ENCODE measurements at regions not wholly inside any gene's neighbourhood (a gene's known extent, or its start where the extent isn't known, plus 50 kb on each side); places are given as distances from the start of the nearest gene placed in this dataset.

DNA sequence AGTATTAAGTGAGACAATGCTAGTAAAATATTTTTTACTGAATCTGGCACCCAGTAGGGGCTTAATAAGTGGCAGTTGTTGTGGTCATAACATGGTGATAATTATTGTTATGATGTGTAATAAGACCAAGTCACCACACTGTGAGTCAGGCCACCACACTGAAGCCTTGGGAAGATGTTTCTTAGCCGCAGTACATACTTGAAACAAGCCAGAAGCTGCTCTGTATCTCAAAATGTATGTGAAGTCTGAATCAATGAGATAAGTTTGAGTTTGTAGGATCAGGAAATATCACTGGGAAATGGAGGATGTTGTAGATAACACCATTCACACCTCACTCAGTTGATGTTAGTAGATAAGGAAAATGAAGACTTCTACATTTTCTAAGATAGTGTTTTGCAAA lies 51.3 kb upstream of the PTPN3 start:
- Histone ChIP-seq H3K4me3 (ENCODE audit: low read depth, low read length) (no peak overlapping the region), H3K27ac (ENCODE audit: low read depth) (no peak overlapping the region), H3K4me1 (ENCODE audit: insufficient read depth) (no peaks in the 10 kb centered on the region), H3K36me3 (ENCODE audit: insufficient read depth) (no peaks in the 10 kb centered on the region)
- no peak for DNase-seq (ENCODE audit: extremely low spot score)
- WGBS = 54% methylated on average over 1 of the region's 1 CpG

DNA sequence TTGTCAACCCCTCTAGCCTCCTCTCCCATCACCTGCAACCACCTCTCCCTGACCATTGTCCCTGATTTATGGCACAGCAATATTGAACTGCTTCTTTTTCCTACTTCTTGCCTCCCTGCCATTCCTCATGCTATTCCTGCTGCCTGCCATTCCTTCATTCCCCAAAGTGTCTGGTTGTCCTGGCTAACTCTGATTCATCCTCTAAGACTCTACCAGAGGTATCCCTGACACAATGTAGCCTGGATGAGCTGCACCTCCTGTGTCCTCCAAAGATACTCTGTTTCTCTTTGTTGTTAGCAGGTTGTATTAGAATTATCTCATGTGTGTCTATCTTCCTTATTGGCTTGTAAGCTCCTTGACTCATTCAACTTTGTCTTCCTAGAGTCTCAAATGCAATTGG lies 53.5 kb upstream of the PTPN3 start:
- Histone ChIP-seq H3K4me1 (ENCODE audit: insufficient read depth) (no peaks in the 10 kb centered on the region), H3K36me3 (ENCODE audit: insufficient read depth) (no peaks in the 10 kb centered on the region), H3K4me3 (ENCODE audit: low read depth, low read length) (no peak overlapping the region), H3K27ac (ENCODE audit: low read depth) (no peak overlapping the region)
- no peak for DNase-seq (ENCODE audit: extremely low spot score)

DNA sequence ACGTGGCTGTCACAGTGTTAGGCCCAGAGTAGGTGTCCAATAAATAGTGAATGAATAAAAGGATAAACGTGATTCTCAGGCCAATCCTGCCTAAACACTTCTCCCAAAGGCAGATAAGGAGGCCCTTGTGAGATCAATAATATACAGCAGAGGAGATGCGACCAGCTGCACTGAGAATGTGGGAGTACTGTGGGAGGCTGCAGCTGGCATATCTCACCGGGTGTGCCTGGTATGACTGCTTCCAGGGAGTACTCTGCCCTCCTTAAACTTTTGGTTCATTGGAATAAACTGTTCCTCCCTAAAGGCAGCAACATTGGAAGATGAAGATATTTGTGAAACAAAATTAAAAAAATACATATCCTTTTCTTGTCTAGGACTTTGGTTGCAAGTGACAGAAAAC lies 57.1 kb upstream of the PTPN3 start:
- Histone ChIP-seq H3K27ac (ENCODE audit: low read depth) (no peak overlapping the region), H3K36me3 (ENCODE audit: insufficient read depth) (no peaks in the 10 kb centered on the region), H3K4me1 (ENCODE audit: insufficient read depth) (no peaks in the 10 kb centered on the region), H3K4me3 (ENCODE audit: low read depth, low read length) (no peak overlapping the region)
- WGBS = 54% methylated on average over 4 of the region's 4 CpGs
- DNase-seq (ENCODE audit: extremely low spot score) = no peak

GRCh38 chr9:109556061-109556460 lies 58.0 kb upstream of the PTPN3 start:
- WGBS = 56% methylated on average over 4 of the region's 4 CpGs
- no peak overlapping the region for H3K27ac ChIP-seq (ENCODE audit: low read depth)
- peak; percentile 57 for DNase-seq (ENCODE audit: extremely low spot score)
- no peaks in the 10 kb centered on the region for H3K4me1 ChIP-seq (ENCODE audit: insufficient read depth)
- H3K4me3 ChIP-seq (ENCODE audit: low read depth, low read length) = no peak overlapping the region
- H3K36me3 ChIP-seq (ENCODE audit: insufficient read depth) = no peaks in the 10 kb centered on the region

DNA sequence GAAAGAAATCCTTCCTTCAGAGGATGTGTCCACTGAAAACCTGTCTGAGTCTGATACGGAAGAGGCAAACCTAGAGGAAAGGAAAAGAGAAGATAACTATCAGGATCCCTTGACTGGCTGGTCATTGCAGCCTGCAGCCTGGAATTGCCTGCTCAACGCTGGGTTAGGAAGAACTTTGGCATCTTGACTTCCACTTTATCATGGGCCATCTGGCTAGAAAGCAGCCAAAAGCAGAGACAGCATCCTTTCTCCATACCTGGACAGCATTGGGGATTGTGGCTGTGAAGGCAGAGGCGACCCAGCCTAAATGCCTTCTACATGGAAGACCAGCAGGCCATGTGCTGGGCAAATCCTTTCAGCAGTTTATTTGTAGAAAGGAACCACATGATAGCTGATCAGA lies 58.7 kb upstream of the PTPN3 start:
- H3K36me3 ChIP-seq (ENCODE audit: insufficient read depth) = no peaks in the 10 kb centered on the region
- 53% methylated on average over 3 of the region's 3 CpGs for WGBS
- no peak overlapping the region for H3K27ac ChIP-seq (ENCODE audit: low read depth)
- H3K4me3 ChIP-seq (ENCODE audit: low read depth, low read length) = no peak overlapping the region
- H3K4me1 ChIP-seq (ENCODE audit: insufficient read depth) = no peaks in the 10 kb centered on the region
- DNase-seq (ENCODE audit: extremely low spot score) = no peak

DNA sequence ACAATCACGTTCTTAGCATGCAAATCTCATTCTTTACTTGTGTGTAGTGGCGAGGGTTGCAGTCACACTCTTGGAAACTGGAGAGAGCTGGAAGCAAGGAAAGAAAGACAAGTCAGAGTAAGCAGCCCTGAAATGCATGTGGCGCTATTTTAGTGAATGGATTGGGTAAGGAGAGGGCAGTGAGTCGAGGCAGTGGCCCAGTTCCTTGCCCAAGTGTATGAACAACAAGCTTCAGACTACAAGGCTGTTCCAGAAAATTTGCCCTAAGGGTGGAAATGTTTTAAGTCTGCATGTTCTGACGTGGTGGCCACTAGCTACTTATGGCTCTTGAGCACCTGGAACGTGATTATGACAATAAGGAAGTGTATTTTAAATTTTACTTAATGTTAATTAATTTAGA lies 59.4 kb upstream of the PTPN3 start:
- Histone ChIP-seq H3K36me3 (ENCODE audit: insufficient read depth) (no peaks in the 10 kb centered on the region), H3K4me3 (ENCODE audit: low read depth, low read length) (no peak overlapping the region), H3K4me1 (ENCODE audit: insufficient read depth) (no peaks in the 10 kb centered on the region), H3K27ac (ENCODE audit: low read depth) (no peak overlapping the region)
- DNase-seq (ENCODE audit: extremely low spot score) = no peak
- 69% methylated on average over 6 of the region's 6 CpGs for WGBS

GRCh38 chr9:109558718-109559151 lies 60.6 kb upstream of the PTPN3 start:
- H3K27ac ChIP-seq (ENCODE audit: low read depth) = no peak overlapping the region
- no peak overlapping the region for H3K4me3 ChIP-seq (ENCODE audit: low read depth, low read length)
- H3K4me1 ChIP-seq (ENCODE audit: insufficient read depth) = no peaks in the 10 kb centered on the region
- WGBS = 76% methylated on average over 5 of the region's 5 CpGs
- no peak for DNase-seq (ENCODE audit: extremely low spot score)
- no peaks in the 10 kb centered on the region for H3K36me3 ChIP-seq (ENCODE audit: insufficient read depth)

GRCh38 chr9:109560470-109561132 lies 62.5 kb upstream of the PTPN3 start:
- WGBS = 70% methylated on average over 9 of the region's 9 CpGs
- Histone ChIP-seq H3K4me1 (ENCODE audit: insufficient read depth) (no peaks in the 10 kb centered on the region), H3K36me3 (ENCODE audit: insufficient read depth) (no peaks in the 10 kb centered on the region), H3K27ac (ENCODE audit: low read depth) (no peak overlapping the region), H3K4me3 (ENCODE audit: low read depth, low read length) (no peak overlapping the region)
- no peak for DNase-seq (ENCODE audit: extremely low spot score)

DNA sequence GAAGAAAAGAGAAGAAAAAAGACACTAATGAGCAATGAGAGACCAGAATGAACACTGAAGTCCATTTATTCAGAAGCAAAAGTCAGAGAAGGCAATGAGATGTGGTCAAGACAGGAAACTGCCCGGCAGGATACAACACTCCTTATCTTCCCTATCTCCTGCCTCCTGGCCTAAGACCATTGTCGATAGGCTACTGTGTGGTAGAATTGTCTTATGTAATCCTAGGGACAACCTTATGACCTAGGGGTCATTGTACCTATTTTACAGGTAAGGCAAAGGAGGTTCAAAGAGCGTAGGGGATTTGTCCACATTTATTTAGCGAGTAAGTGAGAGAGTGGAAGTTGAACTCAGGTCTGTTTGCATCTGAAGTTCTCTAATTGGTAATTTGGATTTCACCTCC lies 63.0 kb upstream of the PTPN3 start:
- 68% methylated on average over 4 of the region's 4 CpGs for WGBS
- Histone ChIP-seq H3K4me3 (ENCODE audit: low read depth, low read length) (no peak overlapping the region), H3K36me3 (ENCODE audit: insufficient read depth) (no peaks in the 10 kb centered on the region), H3K27ac (ENCODE audit: low read depth) (no peak overlapping the region), H3K4me1 (ENCODE audit: insufficient read depth) (no peaks in the 10 kb centered on the region)
- DNase-seq (ENCODE audit: extremely low spot score) = no peak

DNA sequence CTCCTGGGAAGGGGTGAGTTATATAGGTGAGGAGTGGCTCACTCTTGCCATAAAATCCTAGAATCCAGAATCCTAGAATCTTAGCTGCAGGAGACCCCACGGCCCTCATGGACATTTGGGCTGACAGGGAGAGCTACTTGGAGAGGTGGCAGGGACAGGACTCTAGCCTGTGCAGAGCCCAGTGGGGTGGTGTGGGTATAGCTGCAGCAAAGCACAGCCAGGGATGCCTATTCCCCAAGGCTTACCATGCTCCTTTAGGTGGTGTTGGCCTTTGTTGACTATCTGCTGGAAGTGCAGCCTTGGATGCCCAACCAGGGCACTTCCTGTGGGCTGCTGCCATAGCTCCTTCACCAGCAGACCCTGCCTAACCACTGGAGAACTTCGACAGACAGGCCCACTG lies 70.0 kb upstream of the PTPN3 start:
- Histone ChIP-seq H3K27ac (ENCODE audit: low read depth) (no peak overlapping the region), H3K4me1 (ENCODE audit: insufficient read depth) (no peaks in the 10 kb centered on the region)
- 85% methylated on average over 2 of the region's 2 CpGs for WGBS

GRCh38 chr9:109568568-109569210 lies 70.6 kb upstream of the PTPN3 start:
- no peaks in the 10 kb centered on the region for H3K4me1 ChIP-seq (ENCODE audit: insufficient read depth)
- no peak overlapping the region for H3K4me3 ChIP-seq (ENCODE audit: low read depth, low read length)
- no peak for DNase-seq (ENCODE audit: extremely low spot score)
- H3K27ac ChIP-seq (ENCODE audit: low read depth) = no peak overlapping the region
- no peaks in the 10 kb centered on the region for H3K36me3 ChIP-seq (ENCODE audit: insufficient read depth)
- WGBS = 88% methylated on average over 2 of the region's 2 CpGs

More for the DNA sequence above, 70.0 kb upstream of the PTPN3 start:
- Histone ChIP-seq H3K4me3 (ENCODE audit: low read depth, low read length) (no peak overlapping the region), H3K36me3 (ENCODE audit: insufficient read depth) (no peaks in the 10 kb centered on the region)
- no peak for DNase-seq (ENCODE audit: extremely low spot score)

- Histone ChIP-seq H3K27ac (ENCODE audit: low read depth) (no peak overlapping the region), H3K4me3 (ENCODE audit: low read depth, low read length) (no peak overlapping the region), H3K4me1 (ENCODE audit: insufficient read depth) (no peaks in the 10 kb centered on the region), H3K36me3 (ENCODE audit: insufficient read depth) (no peaks in the 10 kb centered on the region)
- peak; percentile 36 for DNase-seq (ENCODE audit: extremely low spot score)
- 13% methylated on average over 2 of the region's 2 CpGs for WGBS
These were observed 76.2 kb upstream of the PTPN3 start for GRCh38 chr9:109574061-109574882.

DNA sequence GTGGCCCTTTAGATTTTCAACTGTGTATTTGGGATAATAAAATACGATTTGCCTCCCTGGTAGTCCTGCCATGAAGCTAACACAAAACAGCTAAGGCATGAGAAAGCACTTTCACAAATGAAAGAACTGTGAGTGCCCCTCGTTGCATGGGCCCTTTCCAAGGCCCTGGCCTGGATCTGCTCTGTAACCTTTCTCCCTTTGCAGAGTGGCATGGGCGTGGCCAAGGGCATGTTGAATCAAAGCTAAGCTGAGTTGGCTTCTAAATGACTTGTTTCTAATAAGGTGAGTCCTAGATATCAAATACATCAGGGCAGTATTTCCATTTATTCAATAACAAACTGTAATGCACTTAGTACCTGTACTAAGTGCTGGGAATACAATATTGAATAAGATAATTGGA lies 78.7 kb upstream of the PTPN3 start:
- no peaks in the 10 kb centered on the region for H3K4me1 ChIP-seq (ENCODE audit: insufficient read depth)
- 68% methylated on average over 3 of the region's 3 CpGs for WGBS
- no peak for DNase-seq (ENCODE audit: extremely low spot score)
- no peak overlapping the region for H3K27ac ChIP-seq (ENCODE audit: low read depth)
- no peaks in the 10 kb centered on the region for H3K36me3 ChIP-seq (ENCODE audit: insufficient read depth)
- H3K4me3 ChIP-seq (ENCODE audit: low read depth, low read length) = no peak overlapping the region
